Kidney glomerular epithelial cell (primary cell): ENCODE measurements at regions not wholly inside any gene's neighbourhood (a gene's known extent, or its start where the extent isn't known, plus 50 kb on each side); places are given as distances from the start of the nearest gene placed in this dataset.

Source experiments
- DNase-seq: peaks from one replicate; lab custom pipeline; 2025; lab: John Stamatoyannopoulos, UW

- DNase-seq = no peak
These were observed 158.5 kb upstream of the SMAD3 start for GRCh38 chr15:66906668-66907614.

- DNase-seq = no peak
These were observed 157.3 kb upstream of the SMAD3 start for GRCh38 chr15:66907826-66908743.

GRCh38 chr15:66908744-66909095 lies 156.7 kb upstream of the SMAD3 start:
- no peak for DNase-seq

GRCh38 chr15:66909381-66909890 lies 156.0 kb upstream of the SMAD3 start:
- DNase-seq = no peak

GRCh38 chr15:66911131-66911700 lies 154.2 kb upstream of the SMAD3 start:
- DNase-seq = no peak

GRCh38 chr15:66912001-66912400 lies 153.4 kb upstream of the SMAD3 start:
- no peak for DNase-seq

GRCh38 chr15:66912441-66912840 lies 153.0 kb upstream of the SMAD3 start:
- DNase-seq = no peak

GRCh38 chr15:66917904-66918448 lies 147.4 kb upstream of the SMAD3 start:
- no peak for DNase-seq

GRCh38 chr15:66919421-66919820 lies 146.0 kb upstream of the SMAD3 start:
- DNase-seq = peak; percentile 53

GRCh38 chr15:66921319-66921915 lies 144.0 kb upstream of the SMAD3 start:
- no peak for DNase-seq

- no peak for DNase-seq
These were observed 142.8 kb upstream of the SMAD3 start for GRCh38 chr15:66922608-66923007.

GRCh38 chr15:66923438-66923881 lies 141.9 kb upstream of the SMAD3 start:
- no peak for DNase-seq

GRCh38 chr15:66924889-66925288 lies 140.5 kb upstream of the SMAD3 start:
- DNase-seq = no peak

GRCh38 chr15:66925721-66926120 lies 139.7 kb upstream of the SMAD3 start:
- DNase-seq = no peak

GRCh38 chr15:66927201-66928077 lies 138.0 kb upstream of the SMAD3 start:
- no peak for DNase-seq

GRCh38 chr15:66928101-66928500 lies 137.3 kb upstream of the SMAD3 start:
- DNase-seq = no peak

- no peak for DNase-seq
These were observed 136.6 kb upstream of the SMAD3 start for GRCh38 chr15:66928784-66929183.

GRCh38 chr15:66929843-66930402 lies 135.5 kb upstream of the SMAD3 start:
- no peak for DNase-seq

GRCh38 chr15:66931768-66932633 lies 133.4 kb upstream of the SMAD3 start:
- peak; percentile 74 for DNase-seq
